Hepatocyte (in vitro differentiated cells): ENCODE measurements at regions not wholly inside any gene's neighbourhood (a gene's known extent, or its start where the extent isn't known, plus 50 kb on each side); places are given as distances from the start of the nearest gene placed in this dataset.

ENCODE experiments used
- CTCF ChIP-seq: fragments of 200-600 bp; sonication (generic); IDR thresholded peaks from 2 replicates; pipeline ENCODE4 v1.5.1; 2016; ENCODE audit warnings: antibody characterized with exemption, mild to moderate bottlenecking; ENCODE audit not compliant: poor library complexity
- EZH2 ChIP-seq: fragments of 200-600 bp; sonication (generic); IDR thresholded peaks from 2 replicates; pipeline ENCODE4 v1.6.1; 2016; ENCODE audit warnings: antibody characterized with exemption, mild to moderate bottlenecking, borderline replicate concordance

- TF ChIP-seq CTCF (no peak), EZH2 (no peak)
These were observed 89.9 kb upstream of the ELAC2 start for GRCh38 chr17:13107676-13108235.
